SHP77 (cell line): ENCODE measurements at regions not wholly inside any gene's neighbourhood (a gene's known extent, or its start where the extent isn't known, plus 50 kb on each side); places are given as distances from the start of the nearest gene placed in this dataset.

Experiments used
- DNase-seq, 2 experiments: peaks; one replicate each; lab custom pipeline; 2025; lab: John Stamatoyannopoulos, UW

GRCh38 chr10:79007018-79007417 is 61.7 kb upstream of the ZMIZ1 start:
- DNase-seq, result no peak

GRCh38 chr10:79007421-79008319 is 61.1 kb upstream of the ZMIZ1 start:
- DNase-seq, result no peak

- DNase-seq, result no peak
Measured at GRCh38 chr10:79009145-79009544, 59.6 kb upstream of the ZMIZ1 start.

GRCh38 chr10:79012567-79012966 is 56.2 kb upstream of the ZMIZ1 start:
- no peak for DNase-seq

GRCh38 chr10:79013406-79013987 is 55.3 kb upstream of the ZMIZ1 start:
- no peak for DNase-seq

GRCh38 chr10:79014796-79015195 is 54.0 kb upstream of the ZMIZ1 start:
- DNase-seq, result no peak

GRCh38 chr10:79017882-79018520 is 50.8 kb upstream of the ZMIZ1 start:
- no peak for DNase-seq

GRCh38 chr10:79018521-79019011 is 50.2 kb upstream of the ZMIZ1 start:
- DNase-seq, result peak in 1 of 2 experiments; percentile 30
